Activated effector memory CD4-positive, alpha-beta T cell treated with Interleukin-2 at 50 U/mL for 16 hours (primary cell): ENCODE measurements at regions not wholly inside any gene's neighbourhood (a gene's known extent, or its start where the extent isn't known, plus 50 kb on each side); places are given as distances from the start of the nearest gene placed in this dataset.
"Not testable (repeated sequence)": the region's sequence is repeated elsewhere in the genome, so short reads cannot be mapped to it uniquely, and the experiment has no call there.

Experiments used
- DNase-seq: peaks from one replicate; pipeline ENCODE4 v3.0.0-alpha.2; 2020

DNA sequence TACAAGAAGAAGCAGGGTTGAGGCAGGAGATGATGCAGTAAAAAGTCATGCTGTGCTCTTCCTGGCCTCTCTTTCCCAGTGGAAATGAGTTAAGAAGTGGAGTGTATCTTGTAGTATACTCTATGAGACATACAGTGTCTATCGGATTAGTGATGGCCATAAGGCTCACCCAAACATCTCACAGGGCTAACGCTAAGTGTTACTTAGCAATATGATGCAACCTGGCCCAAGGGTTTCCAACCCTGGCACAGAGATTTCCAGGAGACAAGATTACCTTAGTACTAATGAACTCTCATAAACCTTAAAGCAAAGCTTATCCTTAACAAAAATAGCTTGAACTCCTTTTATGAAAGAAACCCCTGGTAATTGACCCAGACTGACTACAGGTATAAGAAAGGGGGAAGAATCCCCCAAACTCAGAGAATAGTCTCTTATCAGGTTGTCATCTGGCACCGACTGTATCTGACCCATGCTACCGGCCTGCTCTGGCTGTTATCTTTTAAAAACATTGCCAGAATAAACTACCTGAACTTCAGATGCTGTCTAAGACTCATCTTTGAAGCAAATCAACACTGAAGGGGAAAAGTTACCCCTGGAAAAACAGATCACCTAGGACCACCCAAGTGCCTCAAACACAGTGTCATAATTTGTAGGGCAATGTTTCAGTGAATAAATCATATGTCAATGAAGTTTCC, 1002.0 kb downstream of the REEP3 start:
- DNase-seq: no peak

- no peak for DNase-seq
Measured at GRCh38 chr10:64528294-64529002, 1007.2 kb downstream of the REEP3 start.

- DNase-seq: no peak
Measured at GRCh38 chr10:64529003-64529350, 1007.8 kb downstream of the REEP3 start.

- DNase-seq: no peak
Measured at GRCh38 chr10:64534616-64535015, 1013.4 kb downstream of the REEP3 start.

GRCh38 chr10:64535131-64535867, 1014.1 kb downstream of the REEP3 start:
- DNase-seq: no peak

GRCh38 chr10:64537112-64537511, 1015.9 kb downstream of the REEP3 start:
- DNase-seq: no peak

- DNase-seq: no peak
Measured at GRCh38 chr10:64537928-64538327, 1016.7 kb downstream of the REEP3 start.

- DNase-seq: no peak
Measured at GRCh38 chr10:64546073-64546472, 1024.9 kb downstream of the REEP3 start.

GRCh38 chr10:64547168-64547567, 1026.0 kb downstream of the REEP3 start:
- DNase-seq: no peak

DNA sequence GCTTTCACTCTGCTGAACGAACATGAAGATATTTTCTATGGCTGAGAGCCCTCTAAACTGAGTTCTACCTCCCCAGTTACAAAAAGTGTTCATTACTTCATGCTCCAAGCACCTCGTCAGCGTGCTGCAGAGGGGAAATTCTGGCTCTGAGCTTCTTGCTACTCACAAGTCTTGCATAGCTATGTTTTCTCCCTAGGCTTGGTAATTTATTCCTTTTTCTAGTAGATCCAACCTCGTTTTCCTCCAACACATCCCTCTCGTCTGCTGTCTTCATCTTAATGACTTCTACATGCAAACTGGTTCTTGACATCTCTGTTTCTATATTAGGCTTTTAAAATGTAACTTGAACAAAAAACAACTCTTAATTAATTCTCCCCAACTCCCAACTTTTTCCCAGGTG, 1034.5 kb downstream of the REEP3 start:
- DNase-seq: no peak

DNA sequence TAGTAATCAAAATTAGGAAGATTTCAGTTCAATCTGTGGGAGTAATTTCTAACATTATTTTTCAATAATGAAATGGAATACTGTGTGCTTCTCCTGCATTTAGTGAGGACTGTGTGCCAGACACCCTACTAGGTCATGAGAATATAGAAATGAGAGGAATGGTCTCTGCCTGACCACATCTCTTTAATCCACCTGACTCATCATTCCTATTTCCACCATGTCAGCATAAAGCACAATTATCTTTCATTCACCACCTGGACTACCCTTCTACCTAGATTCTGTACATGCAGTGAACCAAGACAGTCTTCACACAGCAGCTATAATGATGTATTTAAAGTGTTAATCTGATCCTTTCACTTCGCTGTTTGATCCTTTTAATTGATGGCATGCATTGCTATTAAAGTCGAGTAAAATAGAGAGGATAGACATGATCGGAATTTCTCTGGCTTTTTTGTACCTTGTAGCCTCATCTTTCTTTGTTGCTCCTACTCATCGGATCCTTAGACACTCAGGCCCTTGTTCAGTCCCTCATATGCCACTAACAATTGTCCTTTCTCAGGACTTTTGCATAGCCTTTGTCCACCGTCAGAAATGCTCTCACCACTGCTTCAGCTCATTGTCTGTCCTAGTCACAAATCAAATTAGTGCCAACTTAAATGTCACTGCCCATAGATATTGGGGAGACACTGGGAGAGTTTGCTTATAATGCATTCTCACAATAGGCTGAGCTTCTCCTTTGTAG, 1037.1 kb downstream of the REEP3 start:
- DNase-seq: no peak

DNA sequence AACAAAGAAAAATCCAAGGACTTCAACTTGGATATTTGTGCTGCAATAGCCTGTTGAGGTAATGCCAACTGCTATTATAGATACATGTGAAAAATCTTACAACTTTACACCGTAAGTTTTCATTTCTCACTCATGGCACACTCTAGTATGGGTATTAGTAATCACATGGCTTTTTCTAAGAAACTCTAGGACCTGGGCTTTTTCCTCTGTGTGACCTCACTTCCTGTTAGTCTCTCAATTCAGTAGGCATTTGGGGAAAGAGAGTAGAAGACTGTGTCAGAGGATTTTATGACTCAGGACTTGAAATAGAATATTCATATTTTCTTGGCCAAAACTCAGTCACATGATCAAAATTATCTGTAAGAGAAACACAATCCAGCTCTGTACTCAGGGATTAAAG, 1049.9 kb downstream of the REEP3 start:
- no peak for DNase-seq

- no peak for DNase-seq
Measured at GRCh38 chr10:64573623-64574325, 1052.6 kb downstream of the REEP3 start.

- DNase-seq: no peak
Measured at GRCh38 chr10:64574371-64574770, 1053.2 kb downstream of the REEP3 start.

GRCh38 chr10:64576497-64576896, 1055.3 kb downstream of the REEP3 start:
- no peak for DNase-seq

DNA sequence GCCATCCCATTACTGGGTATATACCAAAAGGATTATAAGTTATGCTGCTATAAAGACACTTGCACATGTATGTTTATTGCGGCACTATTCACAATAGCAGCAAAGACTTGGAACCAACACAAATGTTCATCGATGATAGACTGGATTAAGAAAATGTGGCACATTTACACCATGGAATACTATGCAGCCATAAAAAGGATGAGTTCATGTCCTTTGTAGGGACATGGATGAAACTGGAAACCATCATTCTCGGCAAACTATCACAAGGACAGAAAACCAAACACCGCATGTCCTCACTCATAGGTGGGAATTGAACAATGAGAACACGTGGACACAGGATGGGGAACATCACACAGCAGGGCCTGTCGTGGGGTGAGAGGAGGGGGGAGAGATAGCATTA, 1057.6 kb downstream of the REEP3 start:
- DNase-seq: not testable (repeated sequence)

DNA sequence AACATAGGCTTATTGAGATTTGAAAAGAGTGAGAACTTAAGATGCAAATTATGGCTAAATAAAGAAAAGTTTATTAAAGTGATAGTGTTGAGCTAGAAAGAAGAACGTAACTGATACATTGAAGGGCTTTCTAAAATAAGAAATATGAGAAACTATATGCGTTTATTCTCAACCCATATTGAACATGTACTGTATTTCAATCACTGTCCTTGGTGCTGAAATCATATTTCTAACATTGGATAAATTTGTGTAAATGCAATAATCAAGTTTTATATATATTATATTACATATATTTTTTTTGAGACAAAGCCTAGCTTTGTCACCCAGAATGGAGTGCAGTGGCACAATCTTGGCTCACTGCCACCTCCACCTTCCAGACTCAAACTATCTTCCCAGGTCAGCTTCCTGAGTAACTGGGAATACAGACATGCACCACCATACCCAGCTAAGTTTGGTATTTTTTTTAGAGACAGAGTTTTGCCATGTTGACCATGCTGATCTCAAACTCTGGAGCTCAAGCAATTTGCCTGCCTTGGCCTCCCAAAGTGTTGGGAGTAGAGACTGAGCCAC, 1065.8 kb downstream of the REEP3 start:
- no peak for DNase-seq

- DNase-seq: no peak
Measured at GRCh38 chr10:64594072-64594471, 1072.9 kb downstream of the REEP3 start.

DNA sequence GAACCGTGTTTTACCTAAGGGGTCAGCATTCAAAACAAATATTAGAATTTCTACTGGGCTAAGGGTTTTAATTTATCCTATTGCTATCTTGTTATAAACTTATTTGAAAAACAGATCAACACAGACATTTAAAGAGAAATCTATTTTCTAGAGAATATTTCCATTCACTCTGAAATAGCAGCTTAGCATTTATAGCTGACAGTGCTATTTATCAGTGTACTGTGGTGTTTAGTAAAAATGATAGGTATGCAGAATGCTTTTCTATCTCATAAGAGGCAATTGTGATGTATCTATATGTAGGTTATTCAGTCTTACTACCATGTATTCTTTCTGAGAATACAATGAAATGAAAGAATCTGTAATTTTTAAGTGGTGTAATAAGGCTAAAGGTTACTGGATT, 1077.4 kb downstream of the REEP3 start:
- no peak for DNase-seq

- DNase-seq: no peak
Measured at GRCh38 chr10:64601298-64601697, 1080.1 kb downstream of the REEP3 start.

DNA sequence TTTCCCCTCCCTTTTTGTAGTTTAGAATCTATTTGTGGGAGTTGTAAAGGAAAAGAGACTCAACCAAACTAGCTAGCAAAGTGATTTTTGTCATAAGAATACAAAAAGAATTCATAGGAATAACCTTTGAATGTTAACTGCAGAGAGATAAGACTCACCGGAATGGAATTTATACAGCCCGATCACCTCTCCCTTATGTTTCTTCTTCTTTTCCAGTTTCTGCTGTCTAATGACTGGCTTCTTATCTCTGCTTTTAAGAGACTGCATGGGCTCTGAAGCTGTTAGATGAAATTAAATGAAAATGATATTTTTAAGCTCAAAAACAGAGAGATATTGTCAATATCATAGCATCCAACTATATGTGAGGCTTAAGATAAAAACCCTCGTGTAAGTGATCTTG, 1095.9 kb downstream of the REEP3 start:
- DNase-seq: no peak

DNA sequence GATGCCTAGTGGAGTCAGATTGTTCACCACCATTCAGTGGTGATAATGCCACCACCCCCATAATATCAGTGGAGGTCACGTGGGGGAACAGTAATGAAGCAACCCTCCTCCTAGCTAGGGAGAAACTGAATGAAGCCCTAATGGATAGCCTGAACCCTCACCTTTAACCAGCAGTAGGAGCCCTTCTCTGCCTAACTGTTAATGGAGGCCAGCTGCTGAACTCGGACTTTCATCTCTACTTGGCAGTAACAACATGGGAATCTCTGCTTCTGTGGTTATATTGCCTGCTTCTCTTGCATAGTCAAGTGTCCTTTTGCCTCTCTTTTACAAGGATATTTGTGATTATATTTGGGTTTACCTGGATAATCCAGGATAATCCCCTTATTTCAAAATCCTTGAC, 1097.9 kb downstream of the REEP3 start:
- DNase-seq: no peak
